IMR-90 (cell line): ENCODE measurements at regions not wholly inside any gene's neighbourhood (a gene's known extent, or its start where the extent isn't known, plus 50 kb on each side); places are given as distances from the start of the nearest gene placed in this dataset.

Experiments
- BHLHE40 ChIP-seq: fragments of 150-350 bp; IDR thresholded peaks from 2 replicates; pipeline ENCODE4 v1.6.1; 2016; ENCODE audit warnings: mild to moderate bottlenecking, low read depth, low read length
- CTCF ChIP-seq: conservative IDR thresholded peaks from 2 replicates; pipeline ENCODE4 v1.5.1; 2012; ENCODE audit warnings: mild to moderate bottlenecking, low read depth, low read length, improper control_type of control experiment
- POLR2A ChIP-seq: IDR thresholded peaks from 2 replicates; pipeline ENCODE4 v1.6.1; 2012; ENCODE audit warnings: mild to moderate bottlenecking, low read depth, low read length

- TF ChIP-seq CTCF, result no peak
- TF ChIP-seq POLR2A, result no peak
- no peak for TF ChIP-seq BHLHE40
Measured at GRCh38 chr2:142236181-142236580, 105.4 kb upstream of the LRP1B start.
